GM19463 (cell line): ENCODE measurements at regions not wholly inside any gene's neighbourhood (a gene's known extent, or its start where the extent isn't known, plus 50 kb on each side); places are given as distances from the start of the nearest gene placed in this dataset.

Source experiments
- ATAC-seq: cut with Tn5 transposase; IDR thresholded peaks from one replicate; pipeline ENCODE4 v1.9.1; 2021; ENCODE audit warnings: mild to moderate bottlenecking, moderate library complexity; ENCODE audit not compliant: unreplicated experiment

GRCh38 chr5:165296401-165297130, 1791.1 kb downstream of the MAT2B start:
- no peak for ATAC-seq

- ATAC-seq = no peak
Measured at GRCh38 chr5:165304193-165304827, 1798.9 kb downstream of the MAT2B start.

GRCh38 chr5:165305596-165305995, 1800.2 kb downstream of the MAT2B start:
- ATAC-seq = no peak

DNA sequence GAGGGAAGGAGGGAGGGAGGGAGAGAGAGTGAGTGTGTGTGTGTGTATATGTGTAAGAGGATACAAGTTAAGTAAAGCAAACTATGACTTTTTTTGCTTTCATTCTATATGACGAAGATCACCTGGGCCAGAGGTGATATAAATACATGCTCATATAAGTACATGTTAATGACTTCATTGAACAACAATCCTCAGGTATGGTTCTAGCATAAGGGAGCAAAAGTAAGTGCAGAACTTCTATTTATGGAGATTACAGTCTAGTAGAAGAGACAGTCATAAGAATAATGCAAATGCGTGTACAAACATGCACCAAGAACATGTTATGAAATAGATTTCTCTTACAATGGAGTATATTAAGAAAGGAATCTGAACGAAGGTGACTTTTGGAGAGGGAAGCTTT, 1804.0 kb downstream of the MAT2B start:
- no peak for ATAC-seq

DNA sequence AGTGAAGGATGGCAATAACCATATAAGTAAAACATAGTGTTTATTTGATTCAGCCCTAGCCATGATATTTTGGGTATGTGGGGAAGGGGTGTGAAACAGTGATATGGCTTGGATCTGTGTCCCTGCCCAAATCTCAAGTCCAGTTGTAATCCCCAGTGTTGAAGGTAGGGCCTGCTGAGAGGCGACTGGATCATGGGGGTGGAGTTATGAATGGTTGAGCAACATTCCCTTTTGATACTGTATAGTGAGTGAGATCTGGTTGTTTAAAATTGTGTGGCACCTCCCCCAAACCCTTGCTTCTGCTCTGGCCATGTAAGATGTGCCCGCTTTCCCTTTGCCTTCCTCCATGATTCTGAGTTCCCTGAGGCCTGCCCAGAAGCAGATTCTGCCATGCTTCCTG, 1804.6 kb downstream of the MAT2B start:
- ATAC-seq = no peak

DNA sequence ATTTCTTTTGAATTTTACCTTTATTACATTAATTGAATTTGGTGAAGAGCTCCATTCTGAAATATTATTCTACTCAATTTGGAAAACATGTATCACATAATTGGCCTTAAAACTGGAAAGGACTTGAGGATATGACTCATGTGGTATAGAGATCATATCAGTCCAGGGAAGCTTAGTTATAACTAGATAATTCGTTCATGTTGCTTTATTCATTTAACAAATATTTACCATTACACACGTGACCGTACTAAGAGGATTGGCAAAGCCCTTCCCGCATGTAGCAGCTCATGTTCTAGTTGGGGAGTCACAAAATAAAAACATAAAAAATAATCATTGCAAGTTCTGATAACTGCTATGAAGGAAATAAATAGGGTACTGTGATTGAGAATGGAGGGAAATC, 1816.5 kb downstream of the MAT2B start:
- no peak for ATAC-seq

DNA sequence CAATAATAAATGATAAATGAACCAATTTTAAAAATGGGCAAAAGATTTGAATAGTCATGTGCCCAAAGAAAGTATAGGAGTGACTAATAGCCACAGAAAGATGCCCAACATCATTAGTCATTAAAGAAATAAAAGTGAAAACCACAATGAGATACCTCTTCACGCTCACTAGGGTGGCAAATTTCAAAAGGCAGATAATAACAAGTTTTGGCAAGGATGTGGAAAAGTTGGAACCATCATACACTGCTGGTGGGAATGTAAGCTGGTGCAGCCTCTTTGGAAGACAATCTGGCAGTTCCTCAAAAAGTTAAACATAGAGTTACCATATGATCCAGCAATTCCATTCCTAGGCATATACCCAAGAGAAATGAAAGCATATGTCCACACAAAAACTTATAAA, 1819.8 kb downstream of the MAT2B start:
- no peak for ATAC-seq

- no peak for ATAC-seq
Measured at GRCh38 chr5:165327631-165328030, 1822.2 kb downstream of the MAT2B start.

DNA sequence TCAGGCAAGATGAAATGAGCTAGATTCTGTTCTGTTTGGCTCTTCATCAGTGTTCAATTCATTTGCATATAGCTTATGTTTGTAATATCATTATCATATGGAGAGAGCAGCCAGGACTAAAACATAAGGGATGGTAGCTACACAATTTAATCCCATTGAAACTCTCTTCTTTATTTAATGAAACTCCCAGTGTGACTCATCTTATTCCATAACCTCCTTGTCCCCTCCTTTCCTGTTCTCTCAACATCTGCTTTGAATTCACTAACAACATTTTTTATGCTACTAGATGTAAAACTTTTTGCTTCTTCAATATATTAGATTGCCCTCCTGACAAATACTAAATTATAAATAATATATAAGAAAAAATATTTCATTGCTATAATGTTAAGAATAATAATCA, 1823.4 kb downstream of the MAT2B start:
- ATAC-seq = no peak

DNA sequence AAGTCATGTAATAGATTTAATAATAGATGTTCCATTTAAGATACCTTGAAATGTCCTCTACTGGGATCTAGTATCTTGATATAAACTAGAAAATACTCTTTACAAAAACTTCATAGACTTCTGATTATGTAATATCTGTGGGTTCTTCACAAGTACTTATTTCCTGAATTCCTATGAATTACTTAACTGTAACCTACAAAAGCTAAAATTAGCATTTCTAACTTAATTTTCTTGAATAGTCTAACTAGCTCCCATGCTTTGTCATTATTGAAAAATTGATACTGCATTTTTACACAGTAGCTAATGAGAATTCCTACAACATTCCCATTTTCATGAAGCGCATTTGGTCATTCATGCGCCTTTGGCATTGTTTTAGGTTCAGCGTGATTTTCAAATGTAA, 1828.2 kb downstream of the MAT2B start:
- no peak for ATAC-seq

DNA sequence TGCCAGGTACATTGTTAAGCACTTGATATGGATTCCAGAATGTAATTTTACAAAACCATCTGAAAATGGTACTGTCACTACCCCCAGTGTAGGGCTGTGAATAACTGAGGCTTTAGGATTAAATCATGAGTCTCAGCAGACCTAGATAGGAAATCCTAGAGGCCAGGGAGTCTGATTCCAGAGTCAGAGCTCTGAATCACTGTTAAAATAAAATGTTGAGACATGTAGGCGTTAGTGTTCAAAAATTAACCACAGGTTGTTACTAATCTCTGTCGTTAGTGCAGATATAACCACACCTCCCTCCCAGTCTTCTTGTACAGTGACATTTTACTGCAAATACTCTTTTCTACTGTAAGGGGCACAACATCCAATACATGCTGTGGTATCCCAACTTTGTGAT, 1828.8 kb downstream of the MAT2B start:
- ATAC-seq = no peak

DNA sequence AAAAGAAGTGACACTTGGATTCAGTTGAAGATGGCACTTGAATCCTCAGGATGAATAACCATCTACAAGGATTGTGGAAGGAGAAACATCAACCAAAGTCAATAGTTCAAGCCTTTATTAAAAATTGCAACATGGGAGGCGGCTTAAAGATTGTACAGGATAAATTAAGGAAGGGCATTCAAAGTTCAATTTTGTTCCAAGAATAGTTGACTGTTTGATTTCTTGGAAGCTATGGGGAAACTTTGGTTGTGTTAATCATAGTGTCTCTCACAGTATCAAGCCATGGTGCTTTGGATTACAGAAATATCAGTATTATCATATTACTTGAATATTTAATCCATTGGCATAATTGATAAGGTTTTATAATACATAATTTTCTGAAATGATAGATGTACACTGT, 1844.3 kb downstream of the MAT2B start:
- ATAC-seq = no peak

- ATAC-seq = no peak
Measured at GRCh38 chr5:165351342-165351741, 1845.9 kb downstream of the MAT2B start.

GRCh38 chr5:165360366-165360765, 1854.9 kb downstream of the MAT2B start:
- no peak for ATAC-seq

GRCh38 chr5:165360784-165361542, 1855.5 kb downstream of the MAT2B start:
- no peak for ATAC-seq

- no peak for ATAC-seq
Measured at GRCh38 chr5:165370233-165370632, 1864.8 kb downstream of the MAT2B start.

DNA sequence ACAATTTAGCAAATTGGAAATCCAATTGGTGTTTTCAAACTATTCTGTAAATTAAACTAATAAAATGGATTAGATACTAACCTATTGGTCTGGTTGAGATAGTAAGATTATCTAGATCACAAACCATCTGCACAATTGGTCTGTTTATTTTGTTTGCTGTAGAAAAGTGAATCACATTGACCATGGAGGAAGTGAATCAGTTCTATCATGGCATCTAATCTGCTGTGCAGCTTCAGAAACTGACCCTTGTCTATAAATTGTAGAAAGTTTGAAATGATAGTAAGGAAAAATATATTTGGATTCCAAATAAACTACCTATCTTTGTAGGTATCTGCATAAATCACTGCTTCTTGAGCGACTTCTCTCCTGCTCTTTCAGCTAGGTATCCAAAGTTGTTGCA, 1865.4 kb downstream of the MAT2B start:
- no peak for ATAC-seq

- ATAC-seq = no peak
Measured at GRCh38 chr5:165375201-165375600, 1869.8 kb downstream of the MAT2B start.

DNA sequence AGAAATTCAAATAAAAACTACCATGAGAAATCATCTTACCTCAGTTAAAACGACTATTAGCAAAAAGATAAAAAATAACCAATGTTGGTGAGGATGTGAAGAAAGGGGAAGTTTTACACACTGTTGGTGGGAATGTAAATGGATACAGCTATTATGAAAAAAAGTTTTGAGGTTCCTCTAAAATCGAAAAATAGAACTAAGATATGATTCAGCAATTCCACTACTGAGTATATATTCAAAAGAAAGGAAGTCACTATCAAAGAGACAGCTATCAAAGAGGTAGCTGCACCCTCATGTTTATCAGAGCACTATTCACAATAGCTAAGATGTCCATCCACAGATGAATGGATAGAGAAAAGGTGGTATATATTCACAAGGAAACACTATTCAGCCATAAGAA, 1888.4 kb downstream of the MAT2B start:
- ATAC-seq = no peak

- no peak for ATAC-seq
Measured at GRCh38 chr5:165397516-165397915, 1892.1 kb downstream of the MAT2B start.

DNA sequence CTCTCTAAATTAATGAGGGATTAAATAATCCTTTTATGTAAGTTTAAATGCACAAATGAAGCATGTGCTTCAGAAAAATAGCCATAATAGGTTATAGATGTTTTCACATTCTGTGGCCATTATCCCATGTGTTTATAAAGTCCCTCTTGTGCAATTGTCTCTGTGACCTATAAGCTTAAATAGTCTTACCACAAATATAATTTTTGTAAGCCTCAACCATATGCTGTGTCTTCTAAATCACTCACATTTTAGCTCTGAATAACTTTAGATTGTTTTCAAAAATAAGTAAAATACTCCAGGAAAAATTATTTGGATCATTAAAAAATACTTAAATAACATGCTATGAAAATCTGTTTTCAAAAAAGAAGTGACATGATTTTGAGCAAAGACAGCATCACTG, 1894.7 kb downstream of the MAT2B start:
- ATAC-seq = no peak

DNA sequence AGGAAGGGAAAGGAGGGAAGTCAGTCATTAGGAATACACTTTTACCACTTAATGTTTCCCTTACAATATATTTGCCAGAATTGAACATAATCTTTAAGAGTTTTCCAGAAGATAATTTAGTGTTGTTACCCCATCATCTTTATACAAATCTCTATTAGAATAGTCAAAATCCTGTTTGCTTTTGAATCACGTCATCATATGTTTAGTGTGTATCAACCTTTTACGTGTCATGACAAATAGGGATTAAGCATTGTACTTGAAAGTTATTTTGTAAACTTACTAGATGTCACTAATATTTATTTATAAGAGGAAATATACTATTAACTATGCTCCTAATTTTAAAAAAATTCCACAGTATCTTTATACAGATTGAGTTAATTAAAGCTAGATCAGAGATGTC, 1899.5 kb downstream of the MAT2B start:
- ATAC-seq = no peak
